ENCODE measurements at regions not wholly inside any gene's neighbourhood (a gene's known extent, or its start where the extent isn't known, plus 50 kb on each side); places are given as distances from the start of the nearest gene placed in this dataset.

- no CpG with 5 or more reads among the region's 3 CpGs for WGBS, 2 experiments (ENCODE audit: extremely low coverage in 2 of 2, insufficient read length in 1 of 2)
- Histone ChIP-seq H3K9me3 (ENCODE audit: control insufficient read depth, insufficient read depth, low read length) (no peaks in the 10 kb centered on the region; the same call in 1 of the 2 replicates), H3K9me1 (ENCODE audit: insufficient read depth, low read length) (no peaks in the 10 kb centered on the region), H4K20me1 (ENCODE audit: insufficient read depth, low read length) (no peaks in the 10 kb centered on the region), H3K4me1 (ENCODE audit: control insufficient read depth, insufficient read depth, low read length) (no peaks in the 10 kb centered on the region), H3K18ac (ENCODE audit: low read depth, low read length) (no peak overlapping the region), H4K5ac (ENCODE audit: low read depth, low read length) (no peak overlapping the region), H3K79me1 (ENCODE audit: low read depth in 1 of 2, low read length in 2 of 2) (no peaks in the 10 kb centered on the region), H3K56ac (ENCODE audit: extremely low read depth, insufficient read depth, low read length) (no peak overlapping the region), H3K4me2 (ENCODE audit: low read depth, low read length) (no peak overlapping the region), H3K14ac (replicated peaks; ENCODE audit: low read depth, low read length) (no peak overlapping the region), H3K23ac (ENCODE audit: low read depth, low read length) (no peak overlapping the region), H2BK120ac (ENCODE audit: low read depth, low read length) (no peak overlapping the region), H4K8ac (ENCODE audit: low read depth in 2 of 2, low read length in 2 of 2) (no peak overlapping the region), H3K36me3 (ENCODE audit: control insufficient read depth, insufficient read depth, low read length) (no peaks in the 10 kb centered on the region), H4K91ac (ENCODE audit: insufficient read depth, low read depth, low read length) (no peak overlapping the region), H3K27me3 (ENCODE audit: control insufficient read depth, insufficient read depth, low read length) (no peaks in the 10 kb centered on the region), H2AK9ac (replicated peaks; ENCODE audit: low read depth, low read length, poor library complexity) (no peak overlapping the region), H2AK5ac (ENCODE audit: low read depth, low read length) (no peak overlapping the region), H3K9ac (ENCODE audit: low read depth, low read length) (no peak overlapping the region), H3K4me3 (ENCODE audit: insufficient read depth, low read depth, low read length) (no peak overlapping the region), H3K27ac (ENCODE audit: insufficient read depth, low read length) (no peak overlapping the region), H3K4ac (ENCODE audit: low read depth, low read length) (no peak overlapping the region), H2BK15ac (ENCODE audit: low read depth, low read length) (no peak overlapping the region), H2BK20ac (ENCODE audit: low read depth, low read length) (no peak overlapping the region), H2BK5ac (ENCODE audit: low read depth, low read length, poor library complexity, severe bottlenecking) (no peak overlapping the region), H2AFZ (replicated peaks; ENCODE audit: low read length, poor library complexity) (no peak overlapping the region)
- POLR2A ChIA-PET (ENCODE audit: unreplicated experiment) = no interaction called here
- dilution Hi-C loops (cut with HindIII; ENCODE audit: low sequenced_read_pairs, unreplicated experiment) = no loop called here
- in situ Hi-C loops (cut with MboI; ENCODE audit: low sequenced_read_pairs) = no loop called here
- no peak for TF ChIP-seq MAFK (IDR thresholded peaks at IDR 0.05; ENCODE audit: low read depth, low read length)
- TF ChIP-seq FOS (IDR thresholded peaks at IDR 0.05; ENCODE audit: low read depth, low read length) = no peak
- TF ChIP-seq BHLHE40 (IDR thresholded peaks at IDR 0.05; ENCODE audit: low read depth, low read length) = no peak
- no peak for TF ChIP-seq USF2 (IDR thresholded peaks at IDR 0.05; ENCODE audit: low read depth, low read length)
- CTCF ChIA-PET = no interaction called here
- DNase-seq (no peak), ATAC-seq (ENCODE audit: low read depth) (no peak)
- BruUV-seq (replicated peaks) = no TSS peak
- intact Hi-C loops (cut with micrococcal nuclease) = no loop called here
Measured at GRCh38 chr21:24759348-24760075, 847.8 kb downstream of the MRPL39 start.

Measured in IMR-90 (cell line).